ENCODE measurements at regions not wholly inside any gene's neighbourhood (a gene's known extent, or its start where the extent isn't known, plus 50 kb on each side); places are given as distances from the start of the nearest gene placed in this dataset.
"Not testable (repeated sequence)": the region's sequence is repeated elsewhere in the genome, so short reads cannot be mapped to it uniquely, and the experiment has no call there.

GRCh38 chr10:51014680-51015389 is 59.5 kb upstream of the PRKG1 start:
- H3K36me3 ChIP-seq (ENCODE audit: control insufficient read depth, insufficient read depth, low read length) = no peaks in the 10 kb centered on the region
- WGBS, 2 experiments (ENCODE audit: insufficient coverage in 2 of 2) = 80 to 86% methylated on average over 1 of the region's 4 CpGs

GRCh38 chr10:51015390-51015754 is 58.9 kb upstream of the PRKG1 start:
- not testable (repeated sequence) for H3K9me3 ChIP-seq (ENCODE audit: control insufficient read depth, low read length); H3K36me3 ChIP-seq (ENCODE audit: control insufficient read depth, insufficient read depth, low read length); H3K27ac ChIP-seq (ENCODE audit: low read depth, low read length, severe bottlenecking); H3K4me1 ChIP-seq (ENCODE audit: control insufficient read depth, insufficient read depth, low read length, poor library complexity, severe bottlenecking); H3K4me3 ChIP-seq (ENCODE audit: extremely low read depth, insufficient read depth, low read length, poor library complexity, severe bottlenecking)

More at GRCh38 chr10:51014680-51015389, 59.5 kb upstream of the PRKG1 start:
- H3K4me1 ChIP-seq (ENCODE audit: control insufficient read depth, insufficient read depth, low read length, poor library complexity, severe bottlenecking) = no peaks in the 10 kb centered on the region
- no peak overlapping the region for H3K27ac ChIP-seq (ENCODE audit: low read depth, low read length, severe bottlenecking)
- no peak overlapping the region for H3K4me3 ChIP-seq (ENCODE audit: extremely low read depth, insufficient read depth, low read length, poor library complexity, severe bottlenecking)
- H3K9me3 ChIP-seq (ENCODE audit: control insufficient read depth, low read length) = no peaks in the 10 kb centered on the region

- WGBS, 2 experiments (ENCODE audit: insufficient coverage in 2 of 2) = 96 to 97% methylated on average over 2 to 5 of the region's 5 CpGs
- H3K4me3 ChIP-seq (ENCODE audit: extremely low read depth, insufficient read depth, low read length, poor library complexity, severe bottlenecking) = no peak overlapping the region
- no peaks in the 10 kb centered on the region for H3K4me1 ChIP-seq (ENCODE audit: control insufficient read depth, insufficient read depth, low read length, poor library complexity, severe bottlenecking)
- no peak overlapping the region for H3K27ac ChIP-seq (ENCODE audit: low read depth, low read length, severe bottlenecking)
- no peaks in the 10 kb centered on the region for H3K36me3 ChIP-seq (ENCODE audit: control insufficient read depth, insufficient read depth, low read length)
- H3K9me3 ChIP-seq (ENCODE audit: control insufficient read depth, low read length) = no peaks in the 10 kb centered on the region
These were observed 54.1 kb upstream of the PRKG1 start for GRCh38 chr10:51020200-51020599.

- Histone ChIP-seq H3K9me3 (ENCODE audit: control insufficient read depth, low read length) (no peaks in the 10 kb centered on the region), H3K4me1 (ENCODE audit: control insufficient read depth, insufficient read depth, low read length, poor library complexity, severe bottlenecking) (no peaks in the 10 kb centered on the region), H3K36me3 (ENCODE audit: control insufficient read depth, insufficient read depth, low read length) (no peaks in the 10 kb centered on the region), H3K4me3 (ENCODE audit: extremely low read depth, insufficient read depth, low read length, poor library complexity, severe bottlenecking) (no peak overlapping the region), H3K27ac (ENCODE audit: low read depth, low read length, severe bottlenecking) (no peak overlapping the region)
- WGBS, 2 experiments (ENCODE audit: insufficient coverage in 2 of 2) = 100% methylated on average over 3 of the region's 5 CpGs; no CpG with 5 or more reads in 1 of the 2 experiments
These were observed 51.2 kb upstream of the PRKG1 start for GRCh38 chr10:51022933-51023585.

- Histone ChIP-seq H3K36me3 (ENCODE audit: control insufficient read depth, insufficient read depth, low read length) (no peaks in the 10 kb centered on the region), H3K9me3 (ENCODE audit: control insufficient read depth, low read length) (no peaks in the 10 kb centered on the region), H3K4me3 (ENCODE audit: extremely low read depth, insufficient read depth, low read length, poor library complexity, severe bottlenecking) (no peak overlapping the region), H3K27ac (ENCODE audit: low read depth, low read length, severe bottlenecking) (no peak overlapping the region), H3K4me1 (ENCODE audit: control insufficient read depth, insufficient read depth, low read length, poor library complexity, severe bottlenecking) (no peaks in the 10 kb centered on the region)
These were observed 50.7 kb upstream of the PRKG1 start for GRCh38 chr10:51023636-51024035.
